ENCODE measurements at regions not wholly inside any gene's neighbourhood (a gene's known extent, or its start where the extent isn't known, plus 50 kb on each side); places are given as distances from the start of the nearest gene placed in this dataset.

GRCh38 chr10:114728325-114728724 is 70.2 kb upstream of the ABLIM1 start:
- no peak for DNase-seq (ENCODE audit: low read depth, low spot score)
- ChIA-PET CTCF (no interaction called here), POLR2A (no interaction called here)
- no peak overlapping the region for H3K4me3 ChIP-seq (ENCODE audit: low read depth, low read length)
- no peak for TF ChIP-seq CTCF (IDR thresholded peaks at IDR 0.05; ENCODE audit: insufficient read depth, low read length, missing control alignments)

- POLR2A ChIA-PET: no interaction called here
- no peak for TF ChIP-seq CTCF (IDR thresholded peaks at IDR 0.05; ENCODE audit: insufficient read depth, low read length, missing control alignments)
- no peak overlapping the region for H3K4me3 ChIP-seq (ENCODE audit: low read depth, low read length)
- CTCF ChIA-PET: no interaction called here
- no peak for DNase-seq (ENCODE audit: low read depth, low spot score)
Measured at GRCh38 chr10:114729103-114729659, 71.1 kb upstream of the ABLIM1 start.

GRCh38 chr10:114730291-114730690 is 72.2 kb upstream of the ABLIM1 start:
- DNase-seq (ENCODE audit: low read depth, low spot score): no peak
- TF ChIP-seq CTCF (IDR thresholded peaks at IDR 0.05; ENCODE audit: insufficient read depth, low read length, missing control alignments): no peak
- POLR2A ChIA-PET: no interaction called here
- CTCF ChIA-PET: interaction anchor here (1.0 kb wide), 1 partner anchor 22 kb away, joined by 3 read pairs; no protein-coding TSS in a partner anchor
- no peak overlapping the region for H3K4me3 ChIP-seq (ENCODE audit: low read depth, low read length)

- no peak overlapping the region for H3K4me3 ChIP-seq (ENCODE audit: low read depth, low read length)
- ChIA-PET POLR2A (no interaction called here), CTCF (interaction anchor here (1.5 kb wide), 1 partner anchor 53 kb away, joined by 6 read pairs; no protein-coding TSS in a partner anchor)
- no peak for TF ChIP-seq CTCF (IDR thresholded peaks at IDR 0.05; ENCODE audit: insufficient read depth, low read length, missing control alignments)
- DNase-seq (ENCODE audit: low read depth, low spot score): no peak
Measured at GRCh38 chr10:114732931-114733330, 74.9 kb upstream of the ABLIM1 start.

GRCh38 chr10:114735946-114736345 is 77.9 kb upstream of the ABLIM1 start:
- H3K4me3 ChIP-seq (ENCODE audit: low read depth, low read length): no peak overlapping the region
- no peak for DNase-seq (ENCODE audit: low read depth, low spot score)
- CTCF ChIA-PET: no interaction called here
- no peak for TF ChIP-seq CTCF (IDR thresholded peaks at IDR 0.05; ENCODE audit: insufficient read depth, low read length, missing control alignments)
- POLR2A ChIA-PET: no interaction called here

- no peak overlapping the region for H3K4me3 ChIP-seq (ENCODE audit: low read depth, low read length)
- ChIA-PET POLR2A (no interaction called here), CTCF (interaction anchor here (1.0 kb wide), 1 partner anchor 10 kb away, joined by 3 read pairs; no protein-coding TSS in a partner anchor)
- no peak for TF ChIP-seq CTCF (IDR thresholded peaks at IDR 0.05; ENCODE audit: insufficient read depth, low read length, missing control alignments)
- DNase-seq (ENCODE audit: low read depth, low spot score): no peak
Measured at GRCh38 chr10:114743521-114744231, 77.9 kb upstream of the FHIP2A start.
